NOMO-1 treated with DMSO at 0.1 percent for 48 hours (cell line): ENCODE measurements at regions not wholly inside any gene's neighbourhood (a gene's known extent, or its start where the extent isn't known, plus 50 kb on each side); places are given as distances from the start of the nearest gene placed in this dataset.

Experiments
- DNase-seq: peaks from one replicate; lab custom pipeline; 2025; ENCODE audit not compliant: unreplicated experiment; lab: John Stamatoyannopoulos, UW

- DNase-seq = no peak
Observed at GRCh38 chr6:40724886-40725285, 137.7 kb upstream of the LRFN2 start.

- DNase-seq = no peak
Observed at GRCh38 chr6:40723967-40724366, 136.8 kb upstream of the LRFN2 start.

- DNase-seq = peak; percentile 46
Observed at GRCh38 chr6:40722553-40723258, 135.5 kb upstream of the LRFN2 start.

- DNase-seq = no peak
Observed at GRCh38 chr6:40722091-40722490, 134.9 kb upstream of the LRFN2 start.

GRCh38 chr6:40721271-40721952 is 134.2 kb upstream of the LRFN2 start:
- no peak for DNase-seq

GRCh38 chr6:40720375-40720748 is 133.2 kb upstream of the LRFN2 start:
- DNase-seq = no peak

- peak; percentile 89 for DNase-seq
Observed at GRCh38 chr6:40719671-40720374, 132.7 kb upstream of the LRFN2 start.

GRCh38 chr6:40718401-40718800 is 131.2 kb upstream of the LRFN2 start:
- no peak for DNase-seq

GRCh38 chr6:40717411-40718057 is 130.4 kb upstream of the LRFN2 start:
- no peak for DNase-seq

GRCh38 chr6:40715570-40716403 is 128.6 kb upstream of the LRFN2 start:
- no peak for DNase-seq

GRCh38 chr6:40714576-40715564 is 127.7 kb upstream of the LRFN2 start:
- DNase-seq = no peak

- DNase-seq = no peak
Observed at GRCh38 chr6:40714143-40714542, 127.0 kb upstream of the LRFN2 start.

- no peak for DNase-seq
Observed at GRCh38 chr6:40713002-40713719, 126.0 kb upstream of the LRFN2 start.

GRCh38 chr6:40710626-40711330 is 123.6 kb upstream of the LRFN2 start:
- DNase-seq = no peak

GRCh38 chr6:40708049-40708448 is 120.9 kb upstream of the LRFN2 start:
- no peak for DNase-seq

GRCh38 chr6:40706178-40706577 is 119.0 kb upstream of the LRFN2 start:
- DNase-seq = no peak

GRCh38 chr6:40705354-40705753 is 118.2 kb upstream of the LRFN2 start:
- DNase-seq = no peak

- DNase-seq = no peak
Observed at GRCh38 chr6:40701352-40702007, 114.3 kb upstream of the LRFN2 start.
